Stimulated activated CD4-positive, alpha-beta T cell treated with anti-CD3 and anti-CD28 coated beads, Interleukin-12 subunit alpha, Interleukin-12 subunit beta, amount 100 ng/mL, for 24 hours (primary cell): ENCODE measurements at regions not wholly inside any gene's neighbourhood (a gene's known extent, or its start where the extent isn't known, plus 50 kb on each side); places are given as distances from the start of the nearest gene placed in this dataset.
"Not testable (repeated sequence)": the region's sequence is repeated elsewhere in the genome, so short reads cannot be mapped to it uniquely, and the experiment has no call there.

Experiments
- DNase-seq, 2 experiments: peaks; one replicate each; pipeline ENCODE4 v3.0.0-alpha.2; 2020; ENCODE audit warnings: low read depth in 2 of 2

DNA sequence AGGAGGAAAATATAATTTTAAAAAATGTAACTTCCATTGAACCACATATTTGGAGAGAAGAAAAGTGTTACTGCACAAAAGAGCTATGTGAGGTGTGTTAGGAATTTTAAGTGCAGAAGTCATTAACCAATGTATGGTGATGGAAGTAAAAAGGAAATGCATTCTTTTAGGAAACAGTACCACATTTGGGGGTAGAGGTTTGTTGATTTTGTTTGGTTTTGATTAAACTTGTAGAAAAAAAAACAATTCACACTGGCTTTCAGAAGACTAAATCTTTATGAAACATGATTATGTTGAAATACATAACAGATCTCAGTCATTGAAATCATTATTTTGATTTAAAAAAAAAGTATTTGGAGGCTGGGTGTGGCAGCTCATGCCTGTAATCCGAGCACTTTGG is 1287.0 kb upstream of the GJE1 start:
- DNase-seq, result no peak

DNA sequence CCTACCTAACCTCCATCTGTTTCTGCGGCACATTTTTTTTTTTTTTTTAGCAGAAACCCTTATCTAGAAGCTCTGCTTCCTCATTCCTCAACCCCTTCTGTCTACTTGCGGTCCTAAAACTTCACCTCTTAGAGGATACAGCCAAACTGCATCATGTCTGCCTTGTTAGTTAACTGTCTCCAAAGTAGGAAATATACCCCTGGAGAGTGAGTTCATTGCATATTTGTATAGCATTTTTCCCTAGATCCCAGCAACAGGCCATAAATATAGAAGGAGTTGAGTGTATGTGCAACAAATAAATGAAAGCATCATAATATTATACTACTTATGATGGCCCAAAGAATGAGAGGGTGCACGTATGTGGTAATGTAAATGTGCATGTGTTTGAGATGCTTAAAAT is 1288.6 kb upstream of the GJE1 start:
- DNase-seq, result no peak

DNA sequence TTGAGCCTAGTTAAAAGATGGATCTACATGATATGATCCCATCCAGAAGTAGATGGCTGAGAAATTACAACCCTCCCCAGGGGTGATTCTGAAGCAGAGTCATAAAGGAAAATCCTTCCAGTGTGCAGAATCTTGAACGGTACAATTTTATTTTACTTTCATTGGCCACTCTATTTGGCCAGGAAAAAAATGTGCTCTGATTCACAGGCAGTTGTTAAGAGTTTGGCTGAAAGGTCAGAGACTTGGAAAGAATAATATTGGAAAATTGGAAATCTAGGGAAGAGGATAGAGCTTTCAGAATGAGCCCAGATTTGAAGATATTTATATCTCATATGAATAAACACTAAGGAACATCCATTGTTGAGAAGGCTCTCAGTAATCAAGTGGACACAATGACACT is 1299.3 kb upstream of the GJE1 start:
- no peak for DNase-seq

DNA sequence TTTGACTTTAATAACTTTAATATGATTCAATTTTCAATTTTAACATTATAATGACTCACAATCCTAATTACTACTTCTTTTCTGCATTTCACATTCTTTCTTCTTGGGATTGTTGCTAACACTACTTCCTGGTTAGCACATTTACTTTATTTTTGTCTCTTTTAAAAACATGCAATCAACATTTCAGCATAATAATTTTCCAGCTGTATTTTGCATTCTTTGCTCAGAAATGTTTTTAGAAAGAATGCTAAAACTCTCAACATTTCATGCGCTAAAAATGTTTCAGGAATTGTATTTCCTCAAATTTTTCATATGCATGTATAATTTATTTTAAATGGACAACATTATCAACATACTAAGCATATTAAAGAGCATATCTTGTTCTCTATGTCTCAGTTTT is 1302.1 kb upstream of the GJE1 start:
- no peak for DNase-seq

DNA sequence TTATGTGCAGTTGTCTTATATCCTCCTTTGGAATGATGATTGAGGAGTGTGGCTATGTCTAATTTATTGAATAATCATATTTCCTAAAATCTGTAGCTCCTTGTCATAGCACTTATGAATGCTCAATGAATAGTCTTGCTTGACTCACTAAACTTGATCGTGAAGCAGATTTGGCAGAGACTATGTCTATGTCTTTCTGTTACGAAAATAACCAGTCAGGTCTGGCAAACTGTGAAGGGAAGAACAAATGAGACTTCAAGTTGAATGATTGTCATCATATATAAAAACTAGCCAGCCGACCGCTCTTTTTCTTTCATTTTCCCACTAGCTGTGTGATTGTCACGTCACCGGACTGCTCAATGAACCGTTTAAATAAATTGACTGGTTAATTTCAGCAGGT is 1303.9 kb upstream of the GJE1 start:
- no peak for DNase-seq

DNA sequence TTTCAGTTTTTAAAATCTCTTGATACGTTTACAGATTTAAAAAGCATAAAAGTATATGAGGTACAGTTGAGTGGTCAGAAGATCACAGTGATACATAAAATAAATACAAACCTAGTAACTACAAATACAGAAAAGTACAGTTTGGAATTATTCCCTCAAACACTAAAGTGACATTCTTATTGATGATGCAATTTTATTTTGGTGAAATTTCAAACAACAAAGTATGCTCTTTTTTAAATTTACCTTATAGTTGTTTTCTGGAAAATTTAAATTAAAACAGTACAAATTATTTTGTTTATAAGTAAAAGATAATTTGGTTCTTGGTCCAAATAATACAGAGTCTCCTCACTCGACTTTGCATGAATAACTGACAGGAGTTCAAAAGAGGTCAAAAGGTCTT is 1305.1 kb upstream of the GJE1 start:
- no peak for DNase-seq

DNA sequence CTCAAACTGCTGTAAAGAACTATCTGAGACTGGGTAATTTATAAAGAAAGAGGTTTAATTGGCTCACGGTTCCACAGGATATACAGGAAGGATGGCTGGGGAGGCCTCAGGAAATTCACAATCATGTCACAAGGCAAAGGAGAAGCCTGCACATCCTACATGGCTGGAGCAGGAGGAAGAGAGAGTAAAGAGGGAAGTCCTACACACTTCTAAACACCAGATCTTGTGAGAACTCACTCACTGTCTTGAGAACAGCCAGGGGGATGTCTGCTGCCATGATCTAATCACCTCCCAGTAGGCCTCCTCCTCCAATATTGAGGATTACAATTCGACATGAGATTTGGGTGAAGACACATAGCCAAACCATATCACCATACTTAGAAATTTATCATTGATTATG is 1307.0 kb upstream of the GJE1 start:
- DNase-seq, result no peak

DNA sequence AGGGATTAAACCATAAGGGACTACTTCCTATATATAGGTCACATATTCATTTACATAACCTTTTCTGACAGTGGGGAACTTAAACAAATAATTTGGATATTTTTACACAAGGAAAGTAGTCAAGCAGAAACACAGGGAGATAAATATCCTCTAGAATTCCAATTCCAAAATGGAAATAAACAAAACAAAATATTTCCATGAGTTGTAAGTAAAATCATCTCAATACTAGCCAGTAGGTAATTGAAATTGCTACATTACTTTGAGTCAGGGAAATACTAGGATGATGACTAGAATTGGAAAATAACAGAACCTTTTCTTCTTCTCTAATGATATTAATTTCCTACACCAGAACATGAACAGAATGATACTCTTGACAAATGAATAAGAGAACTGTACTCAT is 1308.1 kb upstream of the GJE1 start:
- DNase-seq, result no peak

DNA sequence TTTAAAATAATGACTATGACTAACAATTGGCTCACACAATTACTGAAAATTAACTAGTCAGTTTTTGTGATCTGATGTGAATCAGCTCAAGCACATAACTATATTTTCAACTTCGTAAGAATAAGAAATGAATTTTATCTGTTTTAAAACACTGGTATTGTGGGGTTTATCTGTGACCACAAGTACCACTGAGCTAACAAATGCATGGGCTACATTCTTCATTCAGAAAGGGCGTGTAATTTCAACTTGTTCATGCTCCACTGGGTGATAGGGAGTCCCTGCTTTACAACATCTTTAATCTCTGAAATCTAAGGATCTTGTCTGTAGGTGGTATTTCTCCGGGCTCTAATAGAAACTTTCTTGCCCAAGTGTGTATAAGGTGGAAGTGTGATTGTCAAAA is 1311.5 kb upstream of the GJE1 start:
- DNase-seq, result no peak

DNA sequence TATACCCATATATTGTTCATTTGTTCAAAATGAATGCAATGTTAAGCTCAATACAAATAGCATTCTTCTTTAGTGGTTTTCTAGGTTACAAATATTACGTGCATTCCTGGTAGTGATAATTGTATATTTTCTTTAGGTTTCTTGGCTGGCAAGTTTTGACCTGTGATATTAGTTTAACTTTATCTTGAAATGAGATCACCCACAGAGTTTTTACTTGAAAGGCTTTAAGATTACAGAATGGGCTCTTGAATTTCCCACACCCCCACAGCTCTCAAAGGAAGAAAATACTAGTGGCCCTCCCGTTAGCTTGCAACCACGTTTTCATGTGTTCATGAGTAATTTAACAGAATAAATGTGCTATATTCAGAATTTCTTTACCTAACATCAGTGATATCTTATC is 1315.5 kb upstream of the GJE1 start:
- no peak for DNase-seq

DNA sequence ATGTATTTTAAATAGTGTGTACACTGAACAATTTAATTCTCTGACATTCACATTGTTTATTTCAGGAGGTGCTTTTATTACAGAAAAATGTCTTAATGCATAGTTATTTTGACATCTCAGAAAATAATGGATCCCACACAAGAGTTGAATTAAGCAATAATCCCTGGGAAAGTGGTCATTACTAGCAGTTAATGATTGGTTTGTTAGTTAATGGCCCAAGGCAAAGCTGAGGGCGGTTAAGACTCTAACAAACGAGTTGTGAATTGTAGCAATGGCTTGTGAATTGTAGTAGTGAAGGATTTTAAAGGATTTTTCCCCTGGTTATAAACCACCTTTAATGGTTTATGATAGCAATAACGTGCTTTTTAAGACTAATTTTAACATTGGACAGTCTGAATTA is 1316.0 kb upstream of the GJE1 start:
- no peak for DNase-seq

DNA sequence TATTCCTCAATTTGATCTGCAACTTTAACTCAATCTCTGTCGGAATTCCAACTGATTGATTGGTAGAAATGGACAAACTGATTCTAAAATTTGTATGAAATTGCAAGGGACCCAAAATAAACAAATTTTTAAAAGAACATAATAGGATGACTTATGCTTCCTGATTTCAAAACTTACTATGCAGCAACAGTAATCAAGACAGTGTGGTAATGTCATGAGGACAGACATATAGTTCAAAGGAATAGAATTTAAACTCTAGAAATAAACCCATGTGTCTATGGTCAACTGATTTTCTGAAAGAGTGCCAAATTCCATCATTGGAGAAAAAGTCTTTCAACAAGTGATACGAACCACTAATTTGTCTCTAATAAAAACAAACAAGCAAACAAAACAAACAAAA is 1320.1 kb upstream of the GJE1 start:
- DNase-seq, result no peak

DNA sequence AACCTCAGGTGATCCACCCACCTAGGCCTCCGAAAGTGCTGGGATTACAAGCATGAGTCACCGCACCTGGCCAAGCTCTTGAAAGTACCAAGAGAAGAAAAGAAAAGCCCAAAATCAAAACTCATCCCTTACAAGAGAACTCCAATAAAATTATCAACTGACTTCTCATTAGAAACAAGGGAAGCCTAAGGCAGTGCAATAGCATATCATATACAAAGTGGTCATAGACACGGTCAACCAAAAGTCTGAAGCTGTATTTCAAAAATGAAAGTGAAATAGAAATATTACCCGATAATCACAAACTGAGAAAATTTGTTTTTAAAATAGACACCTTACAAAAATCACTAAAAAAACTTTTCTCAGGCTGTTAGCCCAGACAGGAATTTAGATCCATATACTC is 1321.1 kb upstream of the GJE1 start:
- DNase-seq, result no peak

DNA sequence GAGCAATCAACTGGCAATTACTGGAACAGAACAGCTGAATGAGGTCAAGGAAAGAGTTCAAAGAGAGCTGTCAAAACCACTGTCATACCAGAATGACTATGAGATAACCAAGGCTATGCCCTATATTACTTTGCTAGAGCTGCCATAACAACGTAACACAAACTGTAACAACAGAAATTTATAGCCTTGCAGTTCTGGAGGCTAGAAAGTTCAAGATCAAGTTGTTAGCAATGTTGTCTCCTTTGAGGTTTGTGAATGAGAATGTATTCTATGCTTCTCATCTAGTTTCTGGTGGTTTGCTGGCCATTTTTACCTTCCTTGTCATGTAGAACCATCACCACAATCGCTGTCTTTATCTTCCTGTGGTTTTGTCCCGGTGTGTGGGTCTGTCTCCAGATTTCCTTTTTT is 1323.0 kb upstream of the GJE1 start:
- DNase-seq, result no peak

DNA sequence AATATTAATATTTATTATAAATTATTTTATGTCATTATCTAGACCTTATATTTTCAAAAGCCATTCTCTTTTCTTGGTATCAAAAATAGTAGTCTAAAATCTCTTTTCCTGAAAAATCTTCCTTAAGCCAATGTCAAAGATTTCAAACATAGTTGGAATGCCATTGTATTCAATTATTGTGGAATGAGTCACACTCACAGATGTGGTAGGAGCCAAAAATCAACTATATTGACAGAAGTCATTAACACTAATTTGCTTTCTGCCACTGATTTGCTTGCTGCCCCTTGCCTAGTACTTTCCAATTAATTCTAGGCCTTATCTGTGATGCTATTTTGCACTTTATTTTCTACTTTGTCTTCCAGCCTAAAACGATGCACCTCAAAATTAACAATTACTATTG is 1326.3 kb upstream of the GJE1 start:
- DNase-seq, result no peak

DNA sequence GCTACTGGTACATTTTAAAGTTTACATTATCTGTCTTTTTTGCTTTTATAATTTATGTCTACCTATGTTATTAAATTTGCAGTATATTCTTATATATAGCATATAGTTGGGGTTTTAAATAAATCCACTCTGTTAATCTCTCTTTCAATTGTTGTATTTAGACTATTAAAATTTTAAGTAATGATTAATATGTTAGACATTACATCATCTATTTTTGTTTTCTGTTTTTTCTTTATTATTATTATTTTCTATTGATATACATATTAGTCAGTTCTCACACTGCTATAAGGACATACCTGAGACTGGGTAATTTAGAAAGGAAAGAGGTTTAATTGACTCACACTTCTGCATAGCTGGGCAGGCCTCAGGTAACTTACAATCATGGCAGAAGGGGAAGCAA is 1338.2 kb upstream of the GJE1 start:
- no peak for DNase-seq

DNA sequence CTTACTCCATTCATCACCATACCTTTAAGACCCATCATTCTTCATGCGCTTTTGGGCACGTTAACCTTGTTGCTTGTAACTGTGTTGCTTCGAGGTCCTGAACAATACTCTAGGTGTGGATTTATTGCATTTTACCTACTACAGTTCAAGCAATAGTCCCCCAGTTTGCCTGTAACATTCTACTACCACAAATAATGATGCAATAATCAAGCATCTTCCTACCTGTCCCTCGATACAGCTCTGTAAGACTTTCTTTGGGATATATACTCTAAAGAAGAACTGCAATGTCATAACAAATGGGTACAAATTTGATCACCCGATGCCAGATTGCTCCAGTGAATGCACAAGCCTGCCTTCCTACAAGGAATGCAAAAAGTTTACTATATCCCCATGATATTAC is 1342.6 kb upstream of the GJE1 start:
- DNase-seq, result no peak

DNA sequence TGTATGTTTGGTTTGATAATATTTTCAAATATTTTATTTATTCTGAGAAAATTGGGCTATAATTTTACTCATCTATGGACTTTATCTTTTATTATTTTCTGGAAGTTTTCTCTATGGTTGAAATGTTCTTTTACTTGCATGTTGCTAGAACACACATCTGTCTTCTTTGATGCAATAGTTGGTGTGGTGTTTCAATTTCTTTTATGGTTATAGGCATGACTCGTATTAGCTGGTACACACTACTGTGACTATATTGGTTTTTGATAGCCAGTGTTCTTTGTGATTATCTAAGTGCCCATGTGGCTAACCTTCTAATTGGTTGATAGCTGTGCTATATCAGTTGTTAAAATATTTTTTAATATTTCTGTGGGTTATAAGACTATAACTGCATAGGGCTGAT is 1343.3 kb upstream of the GJE1 start:
- no peak for DNase-seq

DNA sequence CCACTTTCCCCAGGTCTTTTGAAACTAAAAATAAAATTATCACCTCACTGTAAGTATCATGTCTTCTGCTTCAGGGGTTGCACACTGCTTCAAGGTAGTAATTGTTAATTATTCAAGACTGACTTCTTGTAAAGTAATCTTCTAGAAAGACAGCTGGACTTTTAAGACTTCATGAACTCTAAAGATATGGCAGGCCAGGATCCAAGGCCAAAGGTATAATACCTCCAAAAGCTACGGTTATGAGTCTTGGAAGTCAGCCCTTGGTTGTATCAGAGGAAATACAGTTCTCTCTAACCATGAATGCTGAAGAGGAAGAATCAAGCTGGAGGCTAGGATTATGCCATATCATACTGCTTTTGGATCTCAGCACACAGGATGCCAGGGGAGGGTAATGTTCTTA is 1346.8 kb upstream of the GJE1 start:
- DNase-seq, result no peak

DNA sequence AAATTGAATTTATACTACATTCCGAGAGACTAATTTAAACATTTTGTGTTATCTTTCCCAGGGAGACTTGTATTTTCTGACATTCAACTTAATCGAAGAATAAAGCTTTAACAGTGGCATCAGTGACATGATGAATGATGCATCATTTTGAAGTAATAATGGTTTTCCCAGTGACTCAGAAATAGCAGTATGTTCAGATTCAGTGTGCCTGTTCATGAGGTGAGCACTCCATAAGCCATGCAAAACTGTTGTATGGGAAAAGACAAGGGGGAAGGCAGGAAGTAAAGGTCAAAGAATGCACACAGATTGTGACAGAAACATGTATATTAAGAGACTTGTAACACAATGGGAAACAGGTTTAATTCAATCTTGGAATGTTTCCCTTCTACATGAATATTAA is 1348.2 kb upstream of the GJE1 start:
- no peak for DNase-seq

DNA sequence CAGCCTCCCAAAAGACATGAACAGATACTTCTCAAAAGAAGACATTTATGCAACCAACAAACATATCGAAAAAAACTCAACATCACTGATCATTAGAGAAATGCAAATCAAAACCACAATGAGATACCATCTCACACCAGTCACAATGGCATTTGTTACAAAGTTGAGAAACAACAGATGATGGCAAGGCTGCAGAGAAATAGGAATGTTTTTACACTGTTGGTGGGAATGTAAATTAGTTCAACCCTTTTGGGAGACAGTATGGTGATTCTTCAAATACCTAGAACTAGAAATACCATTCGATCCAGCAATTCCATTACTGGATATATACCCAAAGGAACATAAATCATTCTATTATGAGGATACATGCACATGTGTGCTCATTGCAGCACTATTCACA is 1349.2 kb upstream of the GJE1 start:
- not testable (repeated sequence) for DNase-seq

DNA sequence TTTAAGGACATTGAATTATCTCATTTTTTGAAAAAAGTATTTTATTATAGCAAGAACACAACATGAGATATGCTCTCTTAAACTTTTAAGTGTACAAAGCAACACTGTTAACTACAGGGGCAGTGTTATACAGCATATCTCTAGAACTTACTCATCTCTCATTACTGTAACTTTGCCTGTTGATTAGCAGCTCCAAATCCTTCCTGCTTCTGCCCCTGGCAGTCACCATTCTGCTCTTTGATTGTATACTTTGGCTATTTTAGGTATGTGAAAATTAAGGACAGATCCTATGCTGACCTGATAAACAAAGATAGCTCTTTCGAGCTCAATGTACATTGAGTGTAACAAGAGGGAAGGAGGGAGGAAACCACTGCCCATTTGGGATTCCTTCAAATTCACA is 1349.8 kb upstream of the GJE1 start:
- DNase-seq, result no peak

DNA sequence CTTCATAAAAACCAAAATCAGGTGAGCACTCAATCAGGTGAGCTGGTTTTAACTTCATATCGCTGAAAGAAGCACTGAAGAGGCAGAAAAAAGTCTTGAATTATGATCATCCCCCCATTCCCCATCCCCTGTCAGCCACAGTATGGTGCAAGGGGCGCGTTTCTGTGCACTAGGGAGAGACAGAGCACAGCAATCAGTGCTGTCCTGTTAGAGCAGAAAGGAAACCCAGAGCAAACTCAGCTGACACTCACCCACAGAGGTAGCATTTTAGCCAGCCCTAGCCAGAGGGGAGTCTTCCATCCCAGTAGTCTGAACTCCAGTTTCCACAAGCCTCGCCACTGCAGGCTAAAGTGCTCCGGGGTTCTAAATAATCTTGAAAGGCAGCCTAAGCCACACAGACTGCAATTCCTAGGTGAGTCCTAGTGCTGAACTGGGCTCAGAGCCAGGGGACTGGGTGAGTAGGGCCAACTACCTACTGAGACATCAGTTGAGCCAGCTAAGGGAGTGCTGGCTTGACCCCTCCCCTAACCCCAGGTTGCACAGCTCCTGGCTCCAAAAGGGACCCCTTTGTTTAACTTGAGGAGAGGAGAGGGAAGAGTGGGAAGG is 1352.6 kb upstream of the GJE1 start:
- DNase-seq, result no peak

DNA sequence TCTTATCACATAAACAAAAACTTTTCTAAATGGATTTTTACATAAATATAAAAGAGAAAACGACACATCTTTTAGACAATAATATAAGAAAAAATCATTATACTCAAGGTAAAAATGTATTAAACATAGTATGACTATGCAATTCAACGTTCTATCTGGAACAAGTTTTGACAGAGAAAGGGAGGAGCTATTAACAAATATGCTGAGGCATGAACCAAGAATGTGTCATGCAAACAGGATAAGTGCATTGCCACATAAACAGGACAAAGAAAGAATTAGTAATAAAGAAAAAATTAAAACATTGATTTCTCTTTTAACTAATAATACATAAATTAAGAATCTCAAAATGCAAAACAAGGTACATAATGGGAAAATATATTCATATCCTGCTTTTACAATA is 1353.4 kb upstream of the GJE1 start:
- DNase-seq, result no peak

DNA sequence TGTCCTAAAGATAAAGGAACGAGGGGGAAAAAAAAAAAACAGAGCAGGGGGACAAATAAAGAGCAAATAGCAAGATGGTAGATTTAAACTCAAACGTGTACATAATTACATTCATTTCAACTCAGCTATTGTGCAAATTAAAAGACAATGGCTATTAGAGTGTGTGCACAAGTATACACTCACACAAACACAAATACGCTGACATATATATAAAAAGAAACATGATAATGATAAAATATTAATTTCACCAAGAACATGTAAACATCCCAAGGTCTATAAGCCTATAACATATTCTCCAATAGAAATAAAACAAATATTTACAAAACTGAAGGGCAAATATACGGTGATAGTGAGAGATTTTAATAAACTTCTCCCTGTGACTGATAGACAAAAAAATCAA is 1354.9 kb upstream of the GJE1 start:
- DNase-seq, result no peak
